ENCODE measurements at regions not wholly inside any gene's neighbourhood (a gene's known extent, or its start where the extent isn't known, plus 50 kb on each side); places are given as distances from the start of the nearest gene placed in this dataset.
"Not testable (repeated sequence)": the region's sequence is repeated elsewhere in the genome, so short reads cannot be mapped to it uniquely, and the experiment has no call there.

DNA sequence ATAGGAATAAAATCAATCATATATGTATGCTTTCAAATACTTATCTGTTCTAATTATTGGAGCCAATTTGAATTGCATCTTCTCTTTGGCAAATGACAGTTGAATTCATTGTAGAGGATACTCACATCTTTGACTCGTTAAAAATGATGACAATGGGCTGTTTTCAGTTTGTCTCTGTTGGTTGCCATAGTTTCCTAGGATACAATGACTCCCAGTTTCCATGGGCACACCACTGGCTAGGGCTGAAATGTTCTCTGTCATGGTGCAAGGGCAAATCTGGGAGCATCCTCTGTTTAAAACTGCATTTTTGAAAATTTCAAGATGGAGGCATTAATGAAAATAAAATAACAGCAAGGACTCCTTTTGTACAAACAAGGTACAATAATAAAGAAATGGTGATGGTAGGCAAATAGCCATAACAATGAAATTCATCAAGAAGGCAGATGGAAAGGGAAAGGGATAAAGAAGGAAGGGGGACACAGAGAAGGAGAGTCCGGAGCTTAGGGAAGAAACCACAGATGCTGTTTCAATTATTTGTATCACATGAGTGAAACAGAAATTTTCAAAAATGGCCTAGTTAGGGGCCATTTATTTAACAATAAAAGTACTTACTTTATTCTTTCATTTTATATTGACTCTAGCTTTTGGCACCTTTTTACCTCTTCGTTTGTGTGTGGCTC, 378.8 kb upstream of the SEMA6A start:
- no peak for DNase-seq (ENCODE audit: low read depth)

DNA sequence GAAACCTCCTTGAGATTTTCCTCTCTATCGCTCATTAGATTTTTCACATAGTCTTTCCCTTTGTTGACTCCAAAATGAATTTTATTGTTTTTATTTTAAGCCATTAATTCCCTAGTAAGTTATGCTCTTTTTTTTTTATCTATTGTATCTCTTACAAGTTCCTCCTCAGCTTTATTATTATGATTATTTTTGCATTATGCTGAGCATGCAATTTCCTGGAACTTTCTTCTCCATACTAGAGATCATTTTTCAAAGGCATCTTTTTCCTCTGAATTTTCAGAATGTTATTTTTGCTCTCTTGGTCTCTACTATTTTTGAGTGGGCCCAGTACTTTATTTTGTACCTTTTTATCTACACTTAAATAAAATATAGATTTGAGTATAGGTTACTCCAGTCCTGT, 376.6 kb upstream of the SEMA6A start:
- DNase-seq (ENCODE audit: low read depth) = no peak

DNA sequence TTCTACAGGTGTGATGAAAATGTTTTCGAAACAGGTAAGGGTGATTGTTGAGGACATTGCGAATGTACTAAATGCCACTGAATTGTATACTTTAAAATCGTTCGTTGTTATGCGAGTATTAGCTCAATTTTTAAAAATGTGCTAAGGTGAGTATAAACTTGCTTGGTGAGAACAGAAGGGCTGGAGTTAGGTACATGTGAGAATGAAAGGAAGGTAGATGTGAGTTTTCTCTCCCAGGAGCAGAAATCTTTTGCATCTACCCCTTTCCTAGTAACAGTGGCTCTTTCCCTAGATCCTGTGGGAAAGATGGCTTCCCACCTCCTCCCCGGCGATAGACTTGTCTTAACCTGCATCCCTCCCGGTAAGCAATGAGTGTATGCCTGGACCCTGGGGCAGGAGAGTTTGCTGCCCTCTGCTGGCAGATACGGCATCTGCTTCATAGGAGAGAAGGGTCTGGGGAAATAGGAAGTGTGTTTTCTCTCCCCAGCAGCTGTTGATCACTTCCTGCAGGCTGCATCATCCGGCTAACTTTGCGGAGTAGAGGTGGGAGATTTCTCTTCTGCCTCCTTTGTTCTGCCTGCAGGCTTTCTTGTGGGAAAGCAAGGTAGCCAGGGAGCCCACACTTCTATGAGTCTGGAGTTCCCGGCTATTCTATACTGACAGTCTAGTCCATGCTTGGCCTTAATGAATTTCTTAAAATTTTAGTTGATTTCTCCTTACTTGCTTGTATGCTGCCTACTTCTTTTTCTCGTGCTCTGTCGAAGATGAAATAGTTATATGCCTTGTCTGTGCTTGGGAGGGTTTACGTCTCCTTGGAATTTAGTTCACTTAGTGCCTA, 373.3 kb upstream of the SEMA6A start:
- DNase-seq (ENCODE audit: low read depth) = no peak

DNA sequence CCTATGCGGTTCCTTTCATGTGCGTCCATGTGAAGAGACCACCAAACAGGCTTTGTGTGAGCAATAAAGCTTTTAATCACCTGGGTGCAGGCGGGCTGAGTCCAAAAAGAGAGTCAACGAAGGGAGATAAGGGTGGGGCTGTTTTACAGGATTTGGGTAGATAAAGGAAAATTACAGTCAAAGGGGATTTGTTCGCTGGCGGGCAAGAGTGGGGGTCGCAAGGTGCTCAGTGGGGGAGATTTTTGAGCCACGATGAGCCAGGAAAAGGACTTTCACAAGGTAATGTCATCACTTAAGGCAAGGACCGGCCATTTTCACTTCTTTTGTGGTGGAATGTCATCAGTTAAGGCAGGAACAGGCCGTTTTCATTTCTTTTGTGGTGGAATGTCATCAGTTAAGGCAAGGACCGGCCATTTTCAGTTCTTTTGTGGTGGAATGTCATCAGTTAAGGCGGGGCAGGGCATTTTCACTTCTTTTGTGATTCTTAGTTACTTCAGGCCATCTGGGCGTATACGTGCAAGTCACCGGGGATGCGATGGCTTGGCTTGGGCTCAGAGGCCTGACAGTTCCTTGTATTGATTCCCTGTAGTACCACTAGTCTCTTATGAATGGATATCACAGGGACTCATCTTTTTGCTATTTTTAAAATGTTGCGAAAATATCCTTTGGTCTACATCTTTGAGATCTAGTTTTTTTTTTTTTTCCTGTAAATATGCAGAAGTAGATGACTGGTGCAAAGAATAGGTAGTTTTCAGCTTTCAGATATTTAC, 371.2 kb upstream of the SEMA6A start:
- DNase-seq (ENCODE audit: low read depth) = not testable (repeated sequence)

DNA sequence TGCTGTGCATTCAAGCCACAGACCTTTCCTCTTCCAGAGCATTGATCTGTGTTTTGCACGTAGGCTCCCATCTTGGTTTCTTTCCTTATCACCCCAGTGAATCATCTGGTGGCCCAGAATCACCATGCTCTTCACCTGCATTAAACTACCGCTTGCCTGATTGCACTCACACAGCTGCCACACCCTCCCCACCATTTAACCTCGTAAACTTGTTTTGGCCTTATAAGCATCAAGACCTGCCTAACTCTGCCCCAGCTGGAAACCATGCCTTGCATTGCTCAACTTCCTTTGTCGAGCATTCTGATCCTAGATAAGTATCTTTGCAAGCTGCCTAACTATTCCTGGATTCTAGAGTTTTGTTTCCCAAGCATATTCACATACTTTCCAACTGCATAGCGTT, 369.6 kb upstream of the SEMA6A start:
- no peak for DNase-seq (ENCODE audit: low read depth)

DNA sequence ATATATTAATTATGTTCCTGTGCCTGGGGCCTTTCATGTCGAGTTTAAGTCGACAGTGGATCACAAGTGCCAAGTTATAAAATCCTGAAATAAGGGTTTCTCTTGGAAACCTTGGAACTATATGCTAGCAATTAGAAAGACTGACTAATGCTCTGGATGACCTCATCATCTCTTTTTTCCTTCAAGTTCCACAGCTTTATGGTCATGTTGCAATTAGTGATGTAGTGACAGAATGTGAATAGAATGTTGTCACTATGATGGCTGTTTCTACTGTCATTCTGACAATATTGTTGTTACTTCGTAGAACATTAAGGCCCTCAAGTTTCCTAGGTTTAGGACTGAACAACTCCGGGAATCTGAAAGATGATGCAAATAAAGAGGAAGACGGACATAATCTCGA, 368.0 kb upstream of the SEMA6A start:
- DNase-seq (ENCODE audit: low read depth) = no peak

DNA sequence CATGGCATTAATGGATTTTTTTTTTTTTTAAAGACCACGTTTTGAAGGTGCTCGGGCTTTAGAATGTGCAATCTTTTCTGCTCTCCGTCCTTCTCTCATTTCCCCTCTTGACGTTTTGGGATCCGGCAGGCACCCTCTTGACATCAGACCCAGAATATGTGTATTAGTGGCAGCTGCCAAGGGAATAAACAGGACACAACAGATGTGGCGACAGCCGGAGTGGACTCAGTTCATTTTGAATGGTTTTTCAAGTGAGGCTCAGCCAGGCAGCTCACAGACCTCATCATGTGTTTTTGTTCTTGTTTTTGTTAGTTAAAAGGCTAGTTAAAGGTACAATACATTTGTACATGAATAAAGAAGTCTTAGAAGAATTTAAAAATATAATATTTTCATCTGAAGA, 365.0 kb upstream of the SEMA6A start:
- no peak for DNase-seq (ENCODE audit: low read depth)

DNA sequence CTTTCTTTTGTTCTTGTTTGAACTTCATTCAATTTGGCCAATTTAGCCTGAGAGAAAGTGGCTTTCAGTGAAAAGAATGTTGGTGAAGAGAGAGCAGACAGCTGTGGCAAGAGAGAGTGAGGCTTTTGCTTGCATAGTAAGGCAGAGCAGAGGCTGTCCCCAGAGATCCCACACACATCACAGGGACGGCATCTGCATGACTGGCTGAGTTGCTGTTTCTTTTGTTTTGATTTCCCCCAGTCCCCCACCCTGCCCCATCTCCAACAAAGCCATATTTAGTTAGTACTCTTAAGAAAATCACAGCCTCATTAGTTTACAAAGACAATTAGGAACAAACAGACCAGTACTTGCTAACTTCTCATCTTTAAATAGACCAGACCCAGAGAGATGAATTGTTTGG, 363.9 kb upstream of the SEMA6A start:
- no peak for DNase-seq (ENCODE audit: low read depth)

DNA sequence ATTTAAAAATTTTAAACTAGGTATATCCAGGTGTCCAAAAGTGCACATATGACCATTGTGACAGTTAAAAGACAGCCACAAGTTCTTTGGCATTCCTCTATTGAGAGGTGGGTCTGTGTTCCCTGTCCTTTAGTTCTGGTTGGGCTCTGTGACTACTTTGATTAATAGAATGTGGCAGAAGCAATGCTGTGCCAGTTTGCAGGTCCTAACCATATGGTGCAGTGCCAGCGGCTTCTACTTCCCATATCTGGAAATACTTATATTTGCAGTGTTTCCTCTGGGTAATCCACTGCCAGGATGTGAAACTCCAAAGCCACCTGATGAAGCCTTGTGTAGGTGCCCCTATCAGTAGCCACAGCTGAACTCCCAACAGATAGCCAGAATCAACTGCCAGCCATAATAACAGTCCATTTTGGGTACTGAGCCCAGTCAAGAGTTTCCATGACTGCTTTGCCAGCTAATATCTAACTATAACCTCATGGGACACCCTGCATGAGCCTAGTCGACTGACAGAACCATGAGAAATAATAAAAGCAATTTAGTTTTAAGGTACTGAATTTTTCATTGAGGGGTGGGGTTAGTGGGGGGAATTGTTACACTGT, 361.0 kb upstream of the SEMA6A start:
- no peak for DNase-seq (ENCODE audit: low read depth)

DNA sequence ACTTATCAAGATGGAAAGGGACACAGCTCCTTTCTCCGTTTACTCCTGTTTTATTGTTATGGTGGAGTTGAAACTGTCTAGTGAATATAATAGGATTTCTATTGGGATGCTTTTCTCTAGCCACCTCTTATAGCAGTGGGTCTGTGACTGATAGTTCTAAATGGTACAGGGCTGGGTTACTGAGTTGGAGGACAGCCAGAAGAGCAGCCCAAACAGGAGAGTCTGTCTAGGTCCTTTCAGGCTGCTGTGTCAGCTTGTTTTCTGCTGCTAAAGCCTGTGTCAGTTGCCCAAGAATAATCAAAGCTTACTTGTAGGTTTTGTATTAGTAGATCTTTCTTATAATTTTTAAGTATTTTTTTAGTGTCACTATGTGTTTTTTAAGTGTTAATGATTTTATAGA, 356.0 kb upstream of the SEMA6A start:
- no peak for DNase-seq (ENCODE audit: low read depth)

DNA sequence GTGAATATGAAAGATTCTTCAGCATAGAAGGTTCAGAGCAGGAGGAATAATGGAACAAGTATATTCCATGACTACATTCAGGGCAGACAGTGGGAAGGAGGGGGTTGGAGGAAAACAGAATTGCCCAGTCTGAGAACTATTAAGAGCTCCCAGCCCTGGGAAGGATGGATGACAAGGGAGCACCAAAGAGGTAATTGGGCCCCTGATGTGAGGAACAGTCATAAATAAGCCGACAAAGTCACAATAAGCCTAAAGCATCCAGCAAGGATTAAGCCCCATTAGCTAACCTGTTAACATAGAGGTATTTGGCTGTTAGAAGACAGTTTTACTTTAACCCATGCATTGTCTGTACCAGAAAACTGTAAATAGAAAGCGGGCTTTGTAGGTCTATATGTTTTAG, 348.7 kb upstream of the SEMA6A start:
- DNase-seq (ENCODE audit: low read depth) = no peak

DNA sequence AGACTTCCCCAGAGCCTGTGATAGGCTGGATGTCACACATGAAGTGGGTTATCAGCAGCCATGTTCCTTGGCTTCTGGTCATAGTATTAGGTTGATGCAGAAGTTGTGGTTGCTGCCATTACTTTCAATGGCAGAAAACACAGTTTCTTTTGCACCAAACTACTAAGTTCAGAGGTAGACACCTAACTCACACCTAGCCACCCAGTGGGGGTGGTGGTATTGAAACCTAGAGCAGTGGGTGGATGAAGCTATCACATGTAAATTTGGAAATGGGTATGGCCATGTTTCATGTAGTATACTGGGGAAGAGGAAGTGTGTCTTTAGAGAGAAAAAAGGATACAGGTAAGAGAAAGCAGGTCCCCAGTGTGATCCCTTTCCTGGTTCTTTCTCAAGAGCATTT, 347.9 kb upstream of the SEMA6A start:
- DNase-seq (ENCODE audit: low read depth) = no peak

DNA sequence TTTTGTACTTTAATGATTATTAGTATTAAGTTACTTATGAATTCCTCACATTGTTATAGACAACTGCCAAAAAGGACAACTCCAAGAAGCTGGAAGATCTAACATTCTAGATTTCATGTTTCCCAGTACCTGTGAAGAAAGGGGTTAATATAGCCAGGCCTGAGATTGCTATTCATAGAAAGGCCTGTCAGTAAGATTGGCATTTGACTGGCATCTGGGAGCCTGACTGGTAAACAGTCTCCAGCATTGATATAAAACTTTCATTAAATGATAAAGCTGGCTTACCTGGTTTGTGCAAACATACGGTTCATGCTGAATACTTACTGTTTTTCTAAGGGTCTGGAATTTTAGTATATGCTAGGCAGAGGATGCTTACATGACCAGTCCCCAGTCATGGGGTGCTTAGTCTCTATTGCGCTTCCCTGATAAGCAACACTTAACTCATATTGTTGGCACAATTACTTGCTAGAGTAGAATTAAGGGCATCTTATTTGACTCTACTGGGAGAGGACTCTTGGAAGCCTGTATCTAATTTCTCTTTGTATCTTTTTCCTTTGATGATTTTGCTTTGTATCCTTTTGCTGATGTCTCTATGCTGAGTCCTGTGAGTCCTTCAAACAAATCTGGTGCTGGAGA, 340.4 kb upstream of the SEMA6A start:
- no peak for DNase-seq (ENCODE audit: low read depth)

DNA sequence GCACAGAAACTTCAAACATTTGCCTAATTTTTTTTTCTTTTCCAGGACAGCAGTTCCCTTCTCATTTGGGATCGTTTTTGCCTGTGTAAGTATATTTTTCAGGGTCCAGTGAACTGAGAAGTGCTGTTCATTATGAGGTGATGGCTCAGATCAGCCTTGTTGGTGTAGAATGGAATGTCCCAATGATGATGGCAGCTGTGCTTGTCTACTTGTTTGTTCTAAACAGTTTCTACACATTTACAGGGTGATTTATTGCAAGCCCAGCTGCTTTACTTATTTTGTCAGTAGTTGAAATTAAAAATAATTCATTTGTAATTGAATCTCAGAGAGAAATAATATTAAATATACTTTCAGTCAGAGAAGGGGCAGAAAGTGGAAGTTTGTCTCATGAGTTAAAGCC, 337.6 kb upstream of the SEMA6A start:
- DNase-seq (ENCODE audit: low read depth) = no peak

DNA sequence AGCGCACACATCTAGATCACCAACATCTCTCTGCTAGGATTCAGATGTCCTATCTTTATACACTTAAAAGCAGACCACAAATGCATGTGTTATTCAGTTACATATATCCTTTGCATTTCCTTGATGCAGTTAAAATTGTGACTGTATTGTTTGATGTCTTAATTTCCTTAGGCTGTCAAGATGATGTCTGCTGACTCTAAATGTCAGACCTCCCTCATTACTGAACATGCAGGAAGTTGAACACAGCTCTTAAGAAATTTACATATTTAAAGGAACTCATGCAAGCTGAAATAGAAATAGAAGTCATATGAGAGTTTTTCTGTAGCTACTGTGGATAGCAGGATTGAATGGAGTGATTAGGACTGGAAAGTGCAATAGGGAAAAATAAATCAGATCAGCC, 336.5 kb upstream of the SEMA6A start:
- DNase-seq (ENCODE audit: low read depth) = no peak

DNA sequence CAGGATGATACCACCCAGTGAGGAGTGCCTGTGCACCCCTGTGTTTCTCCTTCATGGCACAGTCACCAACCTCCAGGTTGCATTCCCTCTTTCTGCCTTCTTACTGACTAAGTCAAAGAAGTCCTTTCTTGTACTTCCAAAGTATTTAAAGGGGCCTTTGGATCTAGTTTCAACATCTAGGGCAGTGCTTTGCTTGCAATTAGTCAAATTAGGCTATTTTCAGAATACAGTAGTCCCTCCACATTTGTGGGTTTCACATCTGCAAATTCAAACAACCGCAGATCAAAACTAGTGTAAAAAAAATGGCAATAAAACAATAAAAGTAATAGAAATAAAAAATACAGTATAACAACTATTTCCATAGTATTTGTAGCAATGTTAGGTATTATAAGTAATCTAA, 333.9 kb upstream of the SEMA6A start:
- no peak for DNase-seq (ENCODE audit: low read depth)

DNA sequence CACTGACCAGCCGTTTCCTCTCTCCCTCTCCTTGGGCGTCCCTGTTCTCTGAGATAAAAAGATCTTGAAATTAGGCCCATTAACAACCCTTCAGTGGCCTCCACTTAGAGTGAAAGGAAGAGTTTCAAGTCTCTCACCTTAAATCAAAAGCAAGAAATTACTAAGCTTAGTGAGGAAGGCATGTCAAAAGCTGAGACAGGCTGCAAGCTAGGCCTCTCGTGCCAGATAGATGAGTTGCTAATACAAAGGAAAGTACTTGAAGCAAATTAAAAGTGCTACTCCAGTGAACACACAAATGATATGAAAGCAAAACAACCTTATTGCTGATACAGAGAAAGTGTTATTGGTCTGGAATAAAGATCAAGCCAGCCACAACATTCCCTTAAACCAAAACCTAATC, 331.3 kb upstream of the SEMA6A start:
- no peak for DNase-seq (ENCODE audit: low read depth)

DNA sequence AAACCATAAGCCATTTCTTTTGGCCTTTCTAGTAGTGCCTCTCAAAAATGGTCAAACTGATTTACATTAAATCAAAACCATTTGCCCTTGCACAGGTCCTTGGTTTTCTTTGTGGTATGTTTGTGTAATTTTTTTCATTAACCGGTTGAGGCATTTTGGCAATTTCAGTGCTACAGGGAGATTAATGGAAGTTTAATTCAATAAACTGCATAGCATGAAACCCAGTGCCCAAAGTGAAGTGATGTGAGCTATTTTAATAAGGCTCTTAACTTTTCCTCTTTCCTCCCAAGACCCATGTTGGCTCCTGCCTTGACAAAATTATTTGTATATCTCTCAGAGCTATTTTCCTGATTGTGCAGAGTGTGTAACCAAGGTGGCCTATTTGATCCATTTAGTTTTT, 326.2 kb upstream of the SEMA6A start:
- DNase-seq (ENCODE audit: low read depth) = no peak

DNA sequence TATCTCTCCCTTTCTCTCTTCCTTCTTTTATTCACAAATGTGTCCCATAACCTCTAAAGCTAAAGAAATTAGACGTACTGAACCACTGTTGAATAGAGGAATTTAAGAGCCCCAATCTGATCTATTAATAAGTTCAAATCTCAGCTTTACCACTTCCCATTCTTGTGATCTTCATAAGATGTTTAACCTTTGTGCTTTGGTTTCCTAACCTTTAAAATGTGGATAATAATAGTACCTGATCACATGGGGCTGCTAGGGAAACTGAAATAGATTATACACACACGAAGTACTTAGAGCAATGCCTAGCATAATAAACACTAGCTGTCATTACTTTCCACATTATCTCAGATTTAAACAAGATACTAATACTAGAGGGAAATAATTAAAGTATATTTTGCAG, 324.3 kb upstream of the SEMA6A start:
- no peak for DNase-seq (ENCODE audit: low read depth)

DNA sequence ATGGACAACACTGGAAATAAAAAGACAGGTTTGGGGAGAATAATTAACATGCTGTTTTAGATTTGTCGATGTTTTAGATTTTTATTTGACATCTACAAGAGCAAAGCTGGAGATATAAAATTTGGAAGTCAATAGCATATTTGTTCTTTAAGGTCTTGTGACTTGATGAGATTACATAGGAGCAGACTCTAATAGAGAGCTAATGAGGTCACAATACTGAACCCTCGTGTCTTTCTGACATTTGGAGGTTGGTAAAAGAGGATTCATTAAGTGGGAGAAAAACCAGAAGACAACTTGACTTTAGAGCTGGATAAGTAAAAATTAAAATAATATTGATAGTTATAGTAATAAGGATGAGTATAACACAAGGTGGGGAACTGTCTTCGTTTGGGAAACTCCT, 322.7 kb upstream of the SEMA6A start:
- DNase-seq (ENCODE audit: low read depth) = no peak

DNA sequence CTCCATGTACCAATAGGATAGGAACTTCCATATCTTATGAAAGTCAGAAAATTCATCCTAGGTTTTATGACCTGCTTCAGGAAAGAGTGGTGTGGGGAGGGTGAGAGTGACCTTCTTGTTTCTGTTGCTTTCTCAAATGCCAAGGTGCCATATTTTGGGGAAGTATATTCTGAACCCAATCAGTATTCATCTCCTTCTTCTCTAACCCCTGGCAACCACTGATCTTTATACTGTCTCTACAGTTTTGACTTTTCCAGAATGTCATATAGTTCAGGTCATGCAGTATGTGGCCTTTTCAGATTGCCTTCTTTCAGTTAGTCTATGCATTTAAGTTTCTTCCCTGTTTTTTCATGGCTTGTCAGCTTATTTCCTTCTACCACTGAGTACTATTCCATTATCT, 321.4 kb upstream of the SEMA6A start:
- DNase-seq (ENCODE audit: low read depth) = no peak

DNA sequence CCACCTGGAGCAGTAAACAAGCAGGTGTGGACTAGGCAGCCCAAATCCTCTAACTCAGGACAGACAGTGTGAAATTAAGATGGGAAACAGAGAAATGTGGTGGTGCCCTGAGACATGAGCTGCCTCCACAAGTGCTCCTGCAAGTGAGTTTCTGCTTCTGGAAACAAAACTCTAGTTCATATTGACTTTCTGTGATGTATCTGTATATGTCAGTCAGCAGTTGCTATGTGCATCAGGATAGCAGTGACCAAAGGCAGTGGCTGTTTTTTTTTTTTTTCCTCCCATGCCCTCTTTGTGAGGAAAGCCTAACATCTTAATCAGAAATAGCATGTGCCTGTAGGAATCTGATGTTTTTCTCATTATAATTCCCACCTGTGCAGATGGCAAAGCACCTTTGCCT, 318.4 kb upstream of the SEMA6A start:
- no peak for DNase-seq (ENCODE audit: low read depth)
